SK-N-SH (cell line): ENCODE measurements at regions not wholly inside any gene's neighbourhood (a gene's known extent, or its start where the extent isn't known, plus 50 kb on each side); places are given as distances from the start of the nearest gene placed in this dataset.

Experiments
- CTCF ChIA-PET: fragments of 300-600, 350-600 bp; formaldehyde crosslinking; extraction: SDS; loops from one replicate; lab custom pipeline; 2021; lab: Yijun Ruan, JAX
- POLR2A ChIA-PET: fragments of 350-600 bp; sonication (Branson Sonifier 250); formaldehyde crosslinking; extraction: SDS; loops from one replicate; lab custom pipeline; 2020; ENCODE audit warnings: antibody characterized with exemption, inconsistent platforms; lab: Yijun Ruan, JAX
- DNase-seq: peaks from one replicate; pipeline ENCODE4 v3.0.0; 2012
- H2AFZ ChIP-seq: fragments of 200-600 bp; sonication (generic); 2 replicates; pipeline ENCODE4 v1.8.1; 2016; ENCODE audit warnings: antibody characterized with exemption, mild to moderate bottlenecking, low read depth
- H3F3A ChIP-seq: fragments of 200-600 bp; sonication (generic); replicated peaks from 2 replicates; pipeline ENCODE3; 2016; ENCODE audit warnings: antibody characterized with exemption, mild to moderate bottlenecking; ENCODE audit not compliant: insufficient read depth
- H3K27ac ChIP-seq, 2 experiments: fragments of 200-500 bp in 1 of 2; fragments of 200-600 bp in 1 of 2; sonication (Bioruptor generic) in 1 of 2; sonication (generic), shearing (Covaris generic) in 1 of 2; 2 replicates each; pipeline versions ENCODE4 v1.5.1 to v1.6.1; 2014 to 2016; ENCODE audit warnings: low read depth in 2 of 2, inconsistent platforms in 1 of 2, low read length in 1 of 2, mild to moderate bottlenecking in 1 of 2, mixed read lengths in 1 of 2
- H3K27me3 ChIP-seq: fragments of 200-600 bp; sonication (generic), shearing (Covaris generic); 2 replicates; pipeline ENCODE4 v1.6.1; 2016; ENCODE audit warnings: mixed run types; ENCODE audit not compliant: insufficient read depth
- H3K36me3 ChIP-seq, 2 experiments: fragments of 200-500 bp in 1 of 2; fragments of 200-600 bp in 1 of 2; sonication (Bioruptor generic) in 1 of 2; sonication (generic) in 1 of 2; replicated peaks in 1 of 2; 2 replicates each; pipeline versions ENCODE3 to v1.5.1; 2014 to 2016; ENCODE audit warnings: low read length in 1 of 2, mild to moderate bottlenecking in 1 of 2; ENCODE audit not compliant: insufficient read depth in 2 of 2, control insufficient read depth in 1 of 2
- H3K4me1 ChIP-seq, 2 experiments: fragments of 200-500 bp in 1 of 2; fragments of 200-600 bp in 1 of 2; sonication (Bioruptor generic) in 1 of 2; sonication (generic), shearing (Covaris generic) in 1 of 2; 2 replicates each; pipeline versions ENCODE4 v1.5.1 to v1.6.1; 2014 to 2016; ENCODE audit warnings: low read depth in 1 of 2, low read length in 1 of 2, mixed run types in 1 of 2; ENCODE audit not compliant: insufficient read depth in 2 of 2, control insufficient read depth in 1 of 2
- H3K4me2 ChIP-seq: fragments of 200-600 bp; sonication (generic), shearing (Covaris generic); 2 replicates; pipeline ENCODE4 v1.6.1; 2017; ENCODE audit warnings: mixed run types
- H3K4me3 ChIP-seq, 2 experiments: fragments of 200-500 bp in 1 of 2; fragments of 200-600 bp in 1 of 2; sonication (Bioruptor generic) in 1 of 2; sonication (generic), shearing (Covaris generic) in 1 of 2; 2 replicates each; pipeline versions ENCODE4 v1.5.1 to v1.8.1; 2014 to 2016; ENCODE audit warnings: low read depth in 2 of 2, inconsistent platforms in 1 of 2, low read length in 1 of 2, mild to moderate bottlenecking in 1 of 2, mixed read lengths in 1 of 2, moderate library complexity in 1 of 2
- H3K79me2 ChIP-seq: fragments of 200-600 bp; sonication (generic); 2 replicates; pipeline ENCODE4 v1.8.1; 2017; ENCODE audit warnings: mild to moderate bottlenecking; ENCODE audit not compliant: insufficient read depth
- H3K9ac ChIP-seq: fragments of 200-600 bp; sonication (generic); 2 replicates; pipeline ENCODE4 v1.6.1; 2017; ENCODE audit warnings: mixed run types
- H3K9me2 ChIP-seq: fragments of 200-600 bp; sonication (generic); 2 replicates; pipeline ENCODE4 v1.6.1; 2017; ENCODE audit warnings: mixed run types
- H3K9me3 ChIP-seq: fragments of 200-600 bp; sonication (generic); 2 replicates; pipeline ENCODE4 v1.6.1; 2017; ENCODE audit warnings: mixed run types, mild to moderate bottlenecking, moderate library complexity
- H4K20me1 ChIP-seq: fragments of 200-600 bp; sonication (generic); 2 replicates; pipeline ENCODE4 v1.6.1; 2017; ENCODE audit warnings: mild to moderate bottlenecking, mixed run types; ENCODE audit not compliant: insufficient read depth
- ELF1 ChIP-seq: IDR thresholded peaks from 2 replicates; pipeline ENCODE4 v1.4.0; 2012
- EZH2phosphoT487 ChIP-seq: fragments of 200-600 bp; sonication (generic); IDR thresholded peaks from 2 replicates; pipeline ENCODE4 v1.6.1; 2017; ENCODE audit warnings: low read depth, mixed run types, mild to moderate bottlenecking, antibody characterized with exemption, moderate library complexity, borderline replicate concordance
- FOSL2 ChIP-seq: IDR thresholded peaks from 2 replicates; pipeline ENCODE4 v1.4.0; 2012; ENCODE audit warnings: low read depth, mild to moderate bottlenecking, moderate library complexity, borderline replicate concordance
- FOXM1 ChIP-seq: IDR thresholded peaks from 2 replicates; pipeline ENCODE4 v1.4.0; 2012; ENCODE audit warnings: low read depth, mild to moderate bottlenecking
- GABPA ChIP-seq: IDR thresholded peaks from 2 replicates; pipeline ENCODE4 v1.4.0; 2012; ENCODE audit warnings: low read depth, mild to moderate bottlenecking
- GATA2 ChIP-seq: sonication (generic); formaldehyde crosslinking; IDR thresholded peaks from 2 replicates; pipeline ENCODE4 v1.5.0; 2020; ENCODE audit warnings: mild to moderate bottlenecking, missing genetic modification reagents
- JUND ChIP-seq: IDR thresholded peaks from 2 replicates; pipeline ENCODE4 v1.4.0; 2012
- RAD21 ChIP-seq: IDR thresholded peaks from 2 replicates; pipeline ENCODE4 v1.6.1; 2012; ENCODE audit warnings: mild to moderate bottlenecking, low read length
- SMC3 ChIP-seq: IDR thresholded peaks from 2 replicates; pipeline ENCODE4 v1.6.1; 2012; ENCODE audit warnings: low read depth, low read length, improper control_type of control experiment
- TAF1 ChIP-seq: IDR thresholded peaks from 2 replicates; pipeline ENCODE4 v1.6.1; 2012; ENCODE audit warnings: low read depth, mild to moderate bottlenecking, low read length, moderate library complexity, borderline replicate concordance
- TCF12 ChIP-seq: IDR thresholded peaks from 2 replicates; pipeline ENCODE4 v1.4.0; 2012
- TEAD4 ChIP-seq: IDR thresholded peaks from 2 replicates; pipeline ENCODE4 v1.4.0; 2012; ENCODE audit warnings: mild to moderate bottlenecking, borderline replicate concordance; ENCODE audit not compliant: insufficient read depth
- WGBS: methylation state at CpG from one replicate; pipeline ENCODE4 v1.1.6; 2017; ENCODE audit warnings: low lambda C conversion rate; 5-methylcytosine and 5-hydroxymethylcytosine counted together
- TF ChIP-seq, protein P1 (sequence below): fragments of 150-350 bp; IDR thresholded peaks from 2 replicates; pipeline ENCODE4 v1.6.1; 2017; ENCODE audit warnings: antibody characterized with exemption, low read length, low read depth, borderline replicate concordance
- TF ChIP-seq, protein P2 (sequence below): fragments of 150-350 bp; IDR thresholded peaks from 2 replicates; pipeline ENCODE4 v1.6.1; 2016; ENCODE audit warnings: mild to moderate bottlenecking, low read depth, low read length
- TF ChIP-seq, protein P3 (sequence below): IDR thresholded peaks from 2 replicates; pipeline ENCODE4; 2012

- TF ChIP-seq, protein P1, sequence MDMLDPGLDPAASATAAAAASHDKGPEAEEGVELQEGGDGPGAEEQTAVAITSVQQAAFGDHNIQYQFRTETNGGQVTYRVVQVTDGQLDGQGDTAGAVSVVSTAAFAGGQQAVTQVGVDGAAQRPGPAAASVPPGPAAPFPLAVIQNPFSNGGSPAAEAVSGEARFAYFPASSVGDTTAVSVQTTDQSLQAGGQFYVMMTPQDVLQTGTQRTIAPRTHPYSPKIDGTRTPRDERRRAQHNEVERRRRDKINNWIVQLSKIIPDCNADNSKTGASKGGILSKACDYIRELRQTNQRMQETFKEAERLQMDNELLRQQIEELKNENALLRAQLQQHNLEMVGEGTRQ = no peak
- TF ChIP-seq, protein P2, sequence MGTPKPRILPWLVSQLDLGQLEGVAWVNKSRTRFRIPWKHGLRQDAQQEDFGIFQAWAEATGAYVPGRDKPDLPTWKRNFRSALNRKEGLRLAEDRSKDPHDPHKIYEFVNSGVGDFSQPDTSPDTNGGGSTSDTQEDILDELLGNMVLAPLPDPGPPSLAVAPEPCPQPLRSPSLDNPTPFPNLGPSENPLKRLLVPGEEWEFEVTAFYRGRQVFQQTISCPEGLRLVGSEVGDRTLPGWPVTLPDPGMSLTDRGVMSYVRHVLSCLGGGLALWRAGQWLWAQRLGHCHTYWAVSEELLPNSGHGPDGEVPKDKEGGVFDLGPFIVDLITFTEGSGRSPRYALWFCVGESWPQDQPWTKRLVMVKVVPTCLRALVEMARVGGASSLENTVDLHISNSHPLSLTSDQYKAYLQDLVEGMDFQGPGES = no peak
- TF ChIP-seq TEAD4 (no peak), EZH2phosphoT487 (no peak), JUND (no peak), RAD21 (peak; percentile 23; the same call in 1 of the 2 replicates), TAF1 (no peak), SMC3 (no peak), FOXM1 (no peak), GABPA (no peak), FOSL2 (no peak), TCF12 (no peak), GATA2 (peak; percentile 63)
- TF ChIP-seq, protein P3, sequence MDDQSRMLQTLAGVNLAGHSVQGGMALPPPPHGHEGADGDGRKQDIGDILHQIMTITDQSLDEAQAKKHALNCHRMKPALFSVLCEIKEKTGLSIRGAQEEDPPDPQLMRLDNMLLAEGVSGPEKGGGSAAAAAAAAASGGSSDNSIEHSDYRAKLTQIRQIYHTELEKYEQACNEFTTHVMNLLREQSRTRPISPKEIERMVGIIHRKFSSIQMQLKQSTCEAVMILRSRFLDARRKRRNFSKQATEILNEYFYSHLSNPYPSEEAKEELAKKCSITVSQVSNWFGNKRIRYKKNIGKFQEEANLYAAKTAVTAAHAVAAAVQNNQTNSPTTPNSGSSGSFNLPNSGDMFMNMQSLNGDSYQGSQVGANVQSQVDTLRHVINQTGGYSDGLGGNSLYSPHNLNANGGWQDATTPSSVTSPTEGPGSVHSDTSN = no peak
Measured at GRCh38 chr3:41026394-41027177, 172.7 kb upstream of the CTNNB1 start (continued).

GRCh38 chr3:41029356-41029755 lies 169.9 kb upstream of the CTNNB1 start:
- ChIA-PET CTCF (no interaction called here), POLR2A (no interaction called here)
- TF ChIP-seq ELF1 = no peak
- H3K27ac ChIP-seq = no peak overlapping the region
- H3K27me3 ChIP-seq = no peaks in the 10 kb centered on the region
- H3K4me3 ChIP-seq = no peak overlapping the region
- H3F3A ChIP-seq = no peaks in the 10 kb centered on the region
- no peak overlapping the region for H3K9ac ChIP-seq
- peaks cover 0 to 18% of the 10 kb centered on the region in 2 experiments; a peak in 2 of 4 replicates for H3K4me1 ChIP-seq
- no peaks in the 10 kb centered on the region for H3K79me2 ChIP-seq
- no peaks in the 10 kb centered on the region for H3K9me3 ChIP-seq
- H4K20me1 ChIP-seq = no peaks in the 10 kb centered on the region
- DNase-seq = no peak
- no peak overlapping the region for H2AFZ ChIP-seq
- H3K36me3 ChIP-seq = no peaks in the 10 kb centered on the region
- no peaks in the 10 kb centered on the region for H3K9me2 ChIP-seq
- no peak overlapping the region for H3K4me2 ChIP-seq
- 61% methylated on average over 3 of the region's 3 CpGs for WGBS
